Keratinocyte (primary cell): ENCODE measurements at regions not wholly inside any gene's neighbourhood (a gene's known extent, or its start where the extent isn't known, plus 50 kb on each side); places are given as distances from the start of the nearest gene placed in this dataset.
"Not testable (repeated sequence)": the region's sequence is repeated elsewhere in the genome, so short reads cannot be mapped to it uniquely, and the experiment has no call there.

Experiments used
- DNase-seq: peaks from one replicate; pipeline ENCODE4 v3.0.0-alpha.2; 2011; ENCODE audit warnings: low read depth, missing footprints, low spot score
- FAIRE-seq: peaks from 2 replicates; lab custom pipeline; 2011; peaks lifted over from hg19 to GRCh38; lab: Jason Lieb, UNC
- H2AFZ ChIP-seq: 2 replicates; pipeline ENCODE4 v1.6.0; 2012; ENCODE audit warnings: low read length, control low read depth, inconsistent platforms; ENCODE audit not compliant: control insufficient read depth
- H3K27ac ChIP-seq: 2 replicates; pipeline ENCODE4 v1.5.1; 2011; ENCODE audit warnings: low read length; ENCODE audit not compliant: control insufficient read depth, insufficient read depth
- H3K27me3 ChIP-seq: 3 replicates; pipeline ENCODE4 v1.6.0; 2011; ENCODE audit warnings: low read length; ENCODE audit not compliant: control insufficient read depth, insufficient read depth; ENCODE audit errors: extremely low read depth
- H3K36me3 ChIP-seq, 2 experiments: 2 replicates in 1 of 2; 3 replicates in 1 of 2; pipeline ENCODE4 v1.5.1; 2011; ENCODE audit warnings: low read length in 2 of 2, mild to moderate bottlenecking in 1 of 2; ENCODE audit not compliant: control insufficient read depth in 2 of 2, insufficient read depth in 2 of 2; ENCODE audit errors: extremely low read depth in 1 of 2
- H3K4me1 ChIP-seq: 3 replicates; pipeline ENCODE4 v1.5.1; 2011; ENCODE audit warnings: low read length; ENCODE audit not compliant: control insufficient read depth, insufficient read depth; ENCODE audit errors: extremely low read depth
- H3K4me2 ChIP-seq: 3 replicates; pipeline ENCODE4 v1.6.0; 2011; ENCODE audit warnings: low read depth, low read length; ENCODE audit not compliant: control insufficient read depth, insufficient read depth; ENCODE audit errors: extremely low read depth
- H3K4me3 ChIP-seq, 3 experiments: fragments of 200-600 bp in 1 of 3; sonication (generic) in 1 of 3; 2 replicates in 2 of 3; 3 replicates in 1 of 3; pipeline ENCODE4 v1.5.1; 2011 to 2016; ENCODE audit warnings: low read length in 3 of 3, mild to moderate bottlenecking in 3 of 3, control low read depth in 2 of 3, inconsistent platforms in 1 of 3, low read depth in 1 of 3, mixed read lengths in 1 of 3, mixed run types in 1 of 3, moderate library complexity in 1 of 3; ENCODE audit not compliant: control insufficient read depth in 2 of 3, insufficient read depth in 2 of 3; ENCODE audit errors: extremely low read depth in 1 of 3
- H3K79me2 ChIP-seq: 2 replicates; pipeline ENCODE4 v1.6.0; 2012; ENCODE audit warnings: low read length; ENCODE audit not compliant: control insufficient read depth, insufficient read depth
- H3K9ac ChIP-seq: 3 replicates; pipeline ENCODE4 v1.6.0; 2011; ENCODE audit warnings: low read length; ENCODE audit not compliant: control insufficient read depth, insufficient read depth; ENCODE audit errors: extremely low read depth
- H3K9me1 ChIP-seq: 3 replicates; pipeline ENCODE4 v1.6.0; 2011; ENCODE audit warnings: low read length; ENCODE audit not compliant: control insufficient read depth, insufficient read depth; ENCODE audit errors: extremely low read depth
- H3K9me3 ChIP-seq: 2 replicates; pipeline ENCODE4 v1.5.1; 2012; ENCODE audit warnings: low read depth, low read length; ENCODE audit not compliant: control insufficient read depth
- H4K20me1 ChIP-seq: 3 replicates; pipeline ENCODE4 v1.6.0; 2011; ENCODE audit warnings: low read length; ENCODE audit not compliant: control insufficient read depth, insufficient read depth; ENCODE audit errors: extremely low read depth
- CTCF ChIP-seq, 3 experiments: IDR thresholded peaks in 1 of 3; conservative IDR thresholded peaks in 1 of 3; optimal IDR thresholded peaks in 1 of 3; 2 replicates in 2 of 3; 3 replicates in 1 of 3; pipeline versions ENCODE3 to v1.5.1; 2011; ENCODE audit warnings: low read length in 3 of 3, mild to moderate bottlenecking in 3 of 3, moderate library complexity in 2 of 3, control low read depth in 1 of 3, inconsistent platforms in 1 of 3; ENCODE audit not compliant: insufficient read depth in 2 of 3; ENCODE audit errors: extremely low read depth in 1 of 3
- EZH2 ChIP-seq: IDR thresholded peaks from one replicate; pipeline ENCODE4 v1.6.1; 2012; ENCODE audit warnings: inconsistent platforms, mild to moderate bottlenecking, low read length, moderate library complexity
- dilution Hi-C: fragments of 300-500 bp; cut with MboI; formaldehyde crosslinking; loops from one replicate; pipeline ENCODE4 v1.7.0; 2020; ENCODE audit warnings: low sequenced_read_pairs; ENCODE audit not compliant: extremely low pct_ligation_motif_present

DNA sequence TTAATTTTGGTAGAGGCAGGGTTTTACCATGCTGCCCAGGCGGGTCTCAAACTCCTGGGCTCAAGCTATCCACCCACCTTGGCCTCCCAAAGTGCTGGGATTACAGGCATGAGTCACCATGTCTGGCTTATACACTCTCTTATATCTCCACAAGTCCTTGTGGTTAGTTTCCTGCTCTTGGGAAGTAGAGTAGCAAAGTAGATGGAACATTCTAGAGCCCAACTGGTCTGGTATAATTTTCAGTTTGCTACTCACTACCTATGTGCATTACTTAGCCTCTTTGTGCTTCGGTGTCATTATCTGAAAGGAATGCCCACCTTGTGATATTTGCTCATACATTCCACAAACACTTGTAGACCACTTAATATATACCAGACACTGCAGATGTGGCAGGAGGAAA lies 96.6 kb upstream of the IPO9 start:
- DNase-seq = no peak
- Histone ChIP-seq H4K20me1 (no peaks in the 10 kb centered on the region), H3K36me3 (no peaks in the 10 kb centered on the region), H3K9me1 (no peaks in the 10 kb centered on the region), H3K27me3 (no peaks in the 10 kb centered on the region), H3K27ac (no peak overlapping the region), H3K9ac (no peak overlapping the region), H2AFZ (no peak overlapping the region), H3K9me3 (no peaks in the 10 kb centered on the region), H3K4me3 (no peak overlapping the region), H3K4me2 (no peak overlapping the region), H3K79me2 (no peaks in the 10 kb centered on the region), H3K4me1 (peaks cover 10% of the 10 kb centered on the region)
- no peak for FAIRE-seq
- dilution Hi-C loops = no loop called here
- no peak for TF ChIP-seq CTCF (optimal IDR thresholded peaks at IDR 0.05 in 1 of 3, IDR thresholded peaks at IDR 0.05 in 1 of 3, conservative IDR thresholded peaks at IDR 0.05 in 1 of 3; ENCODE audit: extremely low read depth in 1 of 3, insufficient read depth in 2 of 3, low read length in 3 of 3)
- no peak for TF ChIP-seq EZH2

DNA sequence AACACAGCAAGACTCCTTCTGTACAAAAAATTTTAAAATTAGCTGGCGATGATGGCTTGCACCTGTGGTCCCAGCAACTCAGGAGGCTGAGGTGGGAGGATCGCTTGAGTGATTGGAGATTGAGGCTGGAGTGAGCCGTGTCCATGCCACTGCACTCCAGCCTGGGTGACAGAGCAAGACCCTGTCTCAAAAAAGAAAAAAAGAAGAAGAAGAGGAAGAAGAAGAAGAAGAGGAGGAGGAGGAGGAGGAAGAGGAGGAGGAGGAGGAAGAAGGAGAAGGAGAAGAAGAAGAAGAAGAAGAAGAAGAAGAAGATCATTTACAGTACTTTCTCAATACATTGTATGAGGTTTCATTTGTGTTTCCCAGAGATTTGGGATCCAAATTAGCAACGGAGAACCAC lies 94.7 kb upstream of the IPO9 start:
- FAIRE-seq, H3K4me2 ChIP-seq, dilution Hi-C loops, H3K9me3 ChIP-seq, H4K20me1 ChIP-seq, H3K27ac ChIP-seq, H3K79me2 ChIP-seq, H3K36me3 ChIP-seq, DNase-seq, H2AFZ ChIP-seq, H3K9ac ChIP-seq, H3K4me3 ChIP-seq, H3K27me3 ChIP-seq, H3K9me1 ChIP-seq: not testable (repeated sequence)
- H3K4me1 ChIP-seq = peaks cover 27% of the 10 kb centered on the region

- no peak overlapping the region for H3K9ac ChIP-seq
- H3K27ac ChIP-seq = no peak overlapping the region
- FAIRE-seq (no peak), DNase-seq (no peak)
- H3K9me3 ChIP-seq = no peaks in the 10 kb centered on the region
- peaks cover 29% of the 10 kb centered on the region for H3K4me1 ChIP-seq
- H3K4me2 ChIP-seq = no peak overlapping the region
- no peak for TF ChIP-seq EZH2
- TF ChIP-seq CTCF (optimal IDR thresholded peaks at IDR 0.05 in 1 of 3, IDR thresholded peaks at IDR 0.05 in 1 of 3, conservative IDR thresholded peaks at IDR 0.05 in 1 of 3; ENCODE audit: extremely low read depth in 1 of 3, insufficient read depth in 2 of 3, low read length in 3 of 3) = no peak
- dilution Hi-C loops = no loop called here
- H3K79me2 ChIP-seq = peaks cover 8% of the 10 kb centered on the region
- H3K9me1 ChIP-seq = no peaks in the 10 kb centered on the region
- no peaks in the 10 kb centered on the region for H3K36me3 ChIP-seq
- no peaks in the 10 kb centered on the region for H4K20me1 ChIP-seq
- no peak overlapping the region for H3K4me3 ChIP-seq
- H3K27me3 ChIP-seq = no peaks in the 10 kb centered on the region
- H2AFZ ChIP-seq = no peak overlapping the region
Measured at GRCh38 chr1:201734786-201735185, 94.2 kb upstream of the IPO9 start.
